Activated T-helper 17 cell treated with anti-CD3 and anti-CD28 coated beads, Interleukin-2, amount 50 U/mL, for 72 hours (primary cell): ENCODE measurements at regions not wholly inside any gene's neighbourhood (a gene's known extent, or its start where the extent isn't known, plus 50 kb on each side); places are given as distances from the start of the nearest gene placed in this dataset.
"Not testable (repeated sequence)": the region's sequence is repeated elsewhere in the genome, so short reads cannot be mapped to it uniquely, and the experiment has no call there.

Experiments
- ATAC-seq: fragments of 150-1000 bp; cut with Tn5 transposase; replicated peaks from 2 replicates; pipeline ENCODE4 v1.10.0; 2021; ENCODE audit warnings: mild to moderate bottlenecking, moderate library complexity
- H3K27ac Mint-ChIP-seq: one replicate; pipeline ENCODE4 v1.8.0; 2022; ENCODE audit warnings: mixed read lengths
- H3K27me3 Mint-ChIP-seq: one replicate; pipeline ENCODE4 v1.8.0; 2022; ENCODE audit warnings: mixed read lengths
- H3K36me3 Mint-ChIP-seq: one replicate; pipeline ENCODE4 v1.8.0; 2022; ENCODE audit warnings: low read depth, mild to moderate bottlenecking, mixed read lengths
- H3K4me1 Mint-ChIP-seq: one replicate; pipeline ENCODE4 v1.8.0; 2022; ENCODE audit warnings: mixed read lengths
- H3K4me3 Mint-ChIP-seq: one replicate; pipeline ENCODE4 v1.8.0; 2022; ENCODE audit warnings: mild to moderate bottlenecking, mixed read lengths
- H3K9me3 Mint-ChIP-seq: one replicate; pipeline ENCODE4 v1.8.0; 2022; ENCODE audit warnings: mixed read lengths

- no peaks in the 10 kb centered on the region for H3K9me3 Mint-ChIP-seq
- no peaks in the 10 kb centered on the region for H3K36me3 Mint-ChIP-seq
- no peak for ATAC-seq
- no peak overlapping the region for H3K4me3 Mint-ChIP-seq
- H3K27me3 Mint-ChIP-seq = no peaks in the 10 kb centered on the region
- no peaks in the 10 kb centered on the region for H3K4me1 Mint-ChIP-seq
- H3K27ac Mint-ChIP-seq = no peak overlapping the region
Measured at GRCh38 chr7:108660465-108660864, 90.8 kb downstream of the DNAJB9 start.

GRCh38 chr7:108662783-108663362, 93.2 kb downstream of the DNAJB9 start:
- Mint-ChIP-seq H3K4me1 (no peaks in the 10 kb centered on the region), H3K9me3 (no peaks in the 10 kb centered on the region), H3K27me3 (peaks cover 3% of the 10 kb centered on the region), H3K27ac (no peak overlapping the region), H3K4me3 (no peak overlapping the region), H3K36me3 (no peaks in the 10 kb centered on the region)
- no peak for ATAC-seq

- H3K4me1 Mint-ChIP-seq = no peaks in the 10 kb centered on the region
- H3K27ac Mint-ChIP-seq = no peak overlapping the region
- ATAC-seq = no peak
- no peaks in the 10 kb centered on the region for H3K9me3 Mint-ChIP-seq
- H3K4me3 Mint-ChIP-seq = no peak overlapping the region
- peaks cover 9% of the 10 kb centered on the region for H3K27me3 Mint-ChIP-seq
- H3K36me3 Mint-ChIP-seq = no peaks in the 10 kb centered on the region
Measured at GRCh38 chr7:108663701-108664100, 94.0 kb downstream of the DNAJB9 start.

DNA sequence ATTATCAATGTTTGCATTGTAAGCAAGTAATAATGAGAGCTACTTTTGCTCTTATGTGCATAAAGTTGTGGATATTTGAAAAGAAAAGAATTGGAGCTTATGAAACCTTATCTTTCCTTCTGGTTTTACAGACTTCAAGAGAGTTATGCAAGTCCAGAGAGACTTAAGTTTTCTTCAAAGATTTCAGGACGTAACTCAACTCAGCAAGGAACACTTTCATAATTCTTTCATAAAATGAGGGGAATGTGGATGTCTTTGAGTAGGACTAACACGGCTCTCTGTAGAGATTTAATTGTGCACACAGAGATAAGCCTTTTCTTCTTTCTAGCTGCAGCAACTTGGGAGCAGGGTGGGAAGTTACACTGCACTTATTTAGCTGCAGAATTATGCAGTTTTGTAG, 97.5 kb downstream of the DNAJB9 start:
- Mint-ChIP-seq H3K27ac (no peak overlapping the region), H3K9me3 (no peaks in the 10 kb centered on the region), H3K27me3 (peaks cover 12% of the 10 kb centered on the region), H3K4me1 (no peaks in the 10 kb centered on the region), H3K36me3 (no peaks in the 10 kb centered on the region), H3K4me3 (no peak overlapping the region)
- no peak for ATAC-seq

- peaks cover 12% of the 10 kb centered on the region for H3K27me3 Mint-ChIP-seq
- H3K9me3 Mint-ChIP-seq = no peaks in the 10 kb centered on the region
- H3K4me1 Mint-ChIP-seq = no peaks in the 10 kb centered on the region
- no peak overlapping the region for H3K27ac Mint-ChIP-seq
- ATAC-seq = no peak
- no peak overlapping the region for H3K4me3 Mint-ChIP-seq
- no peaks in the 10 kb centered on the region for H3K36me3 Mint-ChIP-seq
Measured at GRCh38 chr7:108669958-108670357, 100.3 kb downstream of the DNAJB9 start.

DNA sequence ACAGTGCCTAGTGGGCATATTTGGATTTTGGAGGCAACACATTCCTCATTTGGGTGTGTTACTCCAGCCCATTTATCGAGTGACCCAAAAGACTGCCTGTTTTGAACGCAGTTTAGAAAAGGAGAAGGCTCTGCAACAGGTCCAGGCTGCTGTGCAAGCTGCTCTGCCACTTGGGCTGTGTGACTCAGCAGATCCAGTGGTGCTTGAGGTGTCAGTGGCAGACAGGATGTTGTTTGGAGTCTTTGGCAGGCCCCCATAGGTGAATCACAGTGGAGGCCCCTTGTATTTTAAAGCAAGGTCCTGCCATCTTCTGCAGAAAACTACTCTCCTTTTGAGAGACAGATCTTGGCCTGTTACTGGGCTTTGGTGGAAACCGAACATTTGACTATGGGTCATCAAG, 104.0 kb downstream of the DNAJB9 start:
- not testable (repeated sequence) for H3K9me3 Mint-ChIP-seq, H3K4me3 Mint-ChIP-seq, H3K36me3 Mint-ChIP-seq, H3K27me3 Mint-ChIP-seq, H3K27ac Mint-ChIP-seq, ATAC-seq, H3K4me1 Mint-ChIP-seq

GRCh38 chr7:108684629-108685028, 115.0 kb downstream of the DNAJB9 start:
- no peak for ATAC-seq
- Mint-ChIP-seq H3K36me3 (no peaks in the 10 kb centered on the region), H3K27me3 (no peaks in the 10 kb centered on the region), H3K4me1 (no peaks in the 10 kb centered on the region), H3K9me3 (peaks cover 5% of the 10 kb centered on the region), H3K27ac (no peak overlapping the region), H3K4me3 (no peak overlapping the region)

GRCh38 chr7:108686494-108686893, 116.8 kb downstream of the DNAJB9 start:
- Mint-ChIP-seq H3K4me1 (no peaks in the 10 kb centered on the region), H3K4me3 (no peak overlapping the region), H3K9me3 (peaks cover 5% of the 10 kb centered on the region), H3K27me3 (no peaks in the 10 kb centered on the region), H3K36me3 (no peaks in the 10 kb centered on the region), H3K27ac (no peak overlapping the region)
- no peak for ATAC-seq

GRCh38 chr7:108697254-108697653, 127.6 kb downstream of the DNAJB9 start:
- Mint-ChIP-seq H3K27ac (no peak overlapping the region), H3K27me3 (peaks cover 14% of the 10 kb centered on the region), H3K9me3 (peaks cover 5% of the 10 kb centered on the region), H3K4me1 (no peaks in the 10 kb centered on the region), H3K4me3 (no peak overlapping the region), H3K36me3 (no peaks in the 10 kb centered on the region)
- no peak for ATAC-seq

GRCh38 chr7:108711611-108712010, 141.9 kb downstream of the DNAJB9 start:
- no peak for ATAC-seq
- peaks cover 19% of the 10 kb centered on the region for H3K27me3 Mint-ChIP-seq
- H3K4me1 Mint-ChIP-seq = no peaks in the 10 kb centered on the region
- H3K4me3 Mint-ChIP-seq = no peak overlapping the region
- H3K9me3 Mint-ChIP-seq = peaks cover 7% of the 10 kb centered on the region
- no peak overlapping the region for H3K27ac Mint-ChIP-seq
- no peaks in the 10 kb centered on the region for H3K36me3 Mint-ChIP-seq

DNA sequence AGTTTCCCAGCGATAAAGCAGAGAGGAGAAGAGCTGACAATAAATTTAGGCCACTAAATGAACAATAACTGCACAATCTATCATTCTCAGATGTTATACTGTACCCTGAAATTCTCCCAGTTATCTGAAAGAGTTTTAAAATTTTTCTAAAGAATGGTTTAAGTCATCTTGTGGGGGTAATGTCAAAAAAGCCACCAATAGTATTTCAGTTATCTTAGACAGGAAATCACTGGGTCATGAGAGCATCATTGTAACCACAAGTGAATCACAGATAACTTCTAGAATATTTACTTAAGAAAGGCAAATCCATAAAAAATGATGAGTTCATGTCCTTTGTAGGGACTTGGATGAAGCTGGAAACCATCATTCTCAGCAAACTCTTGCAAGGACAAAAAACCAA, 147.1 kb downstream of the DNAJB9 start:
- H3K27ac Mint-ChIP-seq = no peak overlapping the region
- no peaks in the 10 kb centered on the region for H3K36me3 Mint-ChIP-seq
- no peaks in the 10 kb centered on the region for H3K4me1 Mint-ChIP-seq
- H3K27me3 Mint-ChIP-seq = peaks cover 15% of the 10 kb centered on the region
- H3K4me3 Mint-ChIP-seq = no peak overlapping the region
- peaks cover 11% of the 10 kb centered on the region for H3K9me3 Mint-ChIP-seq
- no peak for ATAC-seq

DNA sequence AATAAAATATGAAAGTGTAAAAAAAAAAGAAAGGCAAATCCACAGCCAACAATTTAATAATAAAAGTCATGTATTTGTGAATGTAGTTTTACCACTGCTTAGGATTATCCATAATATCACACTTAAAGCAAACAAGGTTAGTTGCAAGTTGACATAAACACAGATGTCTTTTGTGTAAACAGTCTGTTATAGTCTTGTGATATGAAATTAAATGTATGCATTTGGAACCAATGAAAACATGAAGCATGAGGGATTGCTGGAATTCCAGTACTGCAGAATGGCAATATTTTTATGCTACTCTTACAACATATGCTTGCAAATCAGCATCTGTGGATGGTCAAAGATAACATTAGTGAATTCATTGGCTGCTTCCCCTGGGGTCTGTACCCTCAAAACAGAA, 148.1 kb downstream of the DNAJB9 start:
- Mint-ChIP-seq H3K9me3 (peaks cover 11% of the 10 kb centered on the region), H3K4me3 (no peak overlapping the region)

DNA sequence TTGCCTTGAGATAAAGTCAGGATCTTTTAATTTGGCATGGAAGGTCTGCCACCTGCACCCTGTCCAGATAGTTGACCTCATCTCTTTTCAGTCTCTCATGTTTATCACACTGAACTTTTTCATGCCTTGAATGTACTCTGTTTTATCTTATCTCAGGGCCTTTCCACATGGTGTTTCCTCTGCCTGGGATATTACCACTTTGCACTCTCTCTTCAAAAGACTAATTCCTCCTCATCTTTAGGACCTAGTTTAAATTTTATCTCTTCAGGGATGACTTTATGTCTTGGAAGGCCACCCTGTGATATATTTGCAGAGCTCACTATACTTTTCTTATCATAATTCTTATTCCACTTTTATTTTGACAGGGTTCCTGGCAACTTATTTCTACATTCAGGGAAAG, 150.0 kb downstream of the DNAJB9 start:
- Mint-ChIP-seq H3K4me1 (no peaks in the 10 kb centered on the region), H3K36me3 (no peaks in the 10 kb centered on the region), H3K27me3 (peaks cover 5% of the 10 kb centered on the region), H3K9me3 (peaks cover 6% of the 10 kb centered on the region), H3K4me3 (no peak overlapping the region), H3K27ac (no peak overlapping the region)
- ATAC-seq = no peak

More for the DNA sequence above, 148.1 kb downstream of the DNAJB9 start:
- ATAC-seq = no peak
- H3K4me1 Mint-ChIP-seq = no peaks in the 10 kb centered on the region
- no peak overlapping the region for H3K27ac Mint-ChIP-seq
- no peaks in the 10 kb centered on the region for H3K36me3 Mint-ChIP-seq
- peaks cover 15% of the 10 kb centered on the region for H3K27me3 Mint-ChIP-seq

DNA sequence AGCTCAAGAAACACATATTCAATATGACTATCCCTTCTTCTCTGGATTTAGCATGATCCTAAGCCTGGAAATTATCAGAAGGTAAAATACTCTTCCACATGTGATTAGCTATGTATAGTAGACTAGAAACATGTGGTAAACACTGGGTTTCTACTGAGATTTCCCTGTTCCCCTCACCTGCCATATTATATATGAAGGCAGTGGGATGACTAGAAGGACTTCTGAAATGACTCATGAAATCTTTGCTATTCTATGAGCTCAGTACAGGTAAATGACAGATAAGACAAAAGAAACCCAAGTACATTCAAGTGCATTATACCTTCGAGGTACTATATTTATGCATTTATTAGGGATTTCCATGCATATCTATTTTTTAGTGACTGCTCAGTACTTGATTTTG, 152.9 kb downstream of the DNAJB9 start:
- no peak for ATAC-seq
- H3K4me1 Mint-ChIP-seq = no peaks in the 10 kb centered on the region
- H3K9me3 Mint-ChIP-seq = peaks cover 4% of the 10 kb centered on the region
- H3K36me3 Mint-ChIP-seq = no peaks in the 10 kb centered on the region
- no peak overlapping the region for H3K27ac Mint-ChIP-seq
- no peaks in the 10 kb centered on the region for H3K27me3 Mint-ChIP-seq
- no peak overlapping the region for H3K4me3 Mint-ChIP-seq

- Mint-ChIP-seq H3K27ac (no peak overlapping the region), H3K4me3 (no peak overlapping the region), H3K36me3 (no peaks in the 10 kb centered on the region), H3K9me3 (peaks cover 4% of the 10 kb centered on the region), H3K4me1 (no peaks in the 10 kb centered on the region), H3K27me3 (no peaks in the 10 kb centered on the region)
- no peak for ATAC-seq
Measured at GRCh38 chr7:108723381-108723814, 153.7 kb downstream of the DNAJB9 start.
